ENCODE measurements at regions not wholly inside any gene's neighbourhood (a gene's known extent, or its start where the extent isn't known, plus 50 kb on each side); places are given as distances from the start of the nearest gene placed in this dataset.

DNA sequence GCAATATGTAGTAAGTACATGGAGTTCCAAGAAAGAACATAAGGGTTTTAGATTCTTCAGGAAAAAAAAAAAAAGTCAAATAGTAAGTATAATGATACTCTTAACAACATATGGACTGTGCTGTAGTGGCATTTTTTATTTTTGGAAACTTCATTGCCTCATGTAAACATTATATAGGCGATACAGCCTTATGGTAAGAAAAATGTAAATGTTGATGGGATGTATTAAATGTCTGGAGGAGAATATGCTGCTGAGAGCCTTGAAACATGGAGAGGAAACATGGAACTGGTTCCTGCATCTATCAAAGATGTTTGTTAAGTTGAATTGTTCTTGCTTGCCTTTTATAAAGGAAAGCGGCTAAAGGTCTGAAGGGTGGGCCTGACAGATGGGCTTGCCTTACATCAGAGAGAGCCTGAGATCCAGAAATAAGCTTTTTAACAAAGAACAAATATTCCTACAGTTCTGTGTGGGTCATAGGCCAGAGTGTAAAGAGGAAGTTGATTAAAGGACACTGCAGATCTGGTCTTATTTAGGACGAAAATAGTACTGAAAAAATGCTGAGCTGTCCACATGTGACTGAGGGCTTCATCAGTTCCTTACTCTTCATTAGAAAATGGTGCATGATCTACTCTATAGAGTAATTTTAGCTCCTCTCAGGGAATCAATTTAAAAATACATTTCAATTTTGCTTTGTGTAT lies 448.1 kb upstream of the DCN start:
- no peak overlapping the region for H3K4me3 ChIP-seq (ENCODE audit: low read depth, low read length)
- TF ChIP-seq CTCF (conservative IDR thresholded peaks at IDR 0.05; ENCODE audit: low read depth, low read length), result no peak
- DNase-seq (ENCODE audit: low read depth), result no peak

- DNase-seq (ENCODE audit: low read depth), result no peak
- H3K4me3 ChIP-seq (ENCODE audit: low read depth, low read length), result no peak overlapping the region
- no peak for TF ChIP-seq CTCF (conservative IDR thresholded peaks at IDR 0.05; ENCODE audit: low read depth, low read length)
Measured at GRCh38 chr12:91630083-91630482, 447.5 kb upstream of the DCN start.

DNA sequence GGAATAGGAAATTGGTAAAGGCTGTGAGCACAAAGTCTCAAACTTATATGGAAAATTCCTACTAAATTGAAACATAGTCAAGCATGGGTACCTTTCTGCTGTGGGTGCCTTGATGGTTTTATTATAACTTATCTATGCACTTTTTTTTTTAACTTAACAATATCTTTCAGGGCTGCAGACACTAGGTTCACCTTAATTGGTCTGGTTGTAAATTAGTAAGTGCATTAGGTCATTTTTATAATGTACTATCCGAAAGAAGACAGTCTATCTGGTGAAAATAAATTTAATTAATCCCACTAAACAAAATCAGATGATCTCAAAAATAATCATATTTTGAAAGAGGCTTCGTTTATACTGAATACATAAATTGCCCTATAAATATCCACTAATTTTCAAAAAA lies 446.8 kb upstream of the DCN start:
- no peak for DNase-seq (ENCODE audit: low read depth)
- TF ChIP-seq CTCF (conservative IDR thresholded peaks at IDR 0.05; ENCODE audit: low read depth, low read length), result no peak
- H3K4me3 ChIP-seq (ENCODE audit: low read depth, low read length), result no peak overlapping the region

GRCh38 chr12:91628656-91629055 lies 446.0 kb upstream of the DCN start:
- no peak for TF ChIP-seq CTCF (conservative IDR thresholded peaks at IDR 0.05; ENCODE audit: low read depth, low read length)
- no peak for DNase-seq (ENCODE audit: low read depth)
- H3K4me3 ChIP-seq (ENCODE audit: low read depth, low read length), result no peak overlapping the region

- no peak for DNase-seq (ENCODE audit: low read depth)
- no peak for TF ChIP-seq CTCF (conservative IDR thresholded peaks at IDR 0.05; ENCODE audit: low read depth, low read length)
- H3K4me3 ChIP-seq (ENCODE audit: low read depth, low read length), result no peak overlapping the region
Measured at GRCh38 chr12:91627225-91627624, 444.6 kb upstream of the DCN start.

GRCh38 chr12:91622981-91623380 lies 440.4 kb upstream of the DCN start:
- TF ChIP-seq CTCF (conservative IDR thresholded peaks at IDR 0.05; ENCODE audit: low read depth, low read length), result no peak

GRCh38 chr12:91622037-91622436 lies 439.4 kb upstream of the DCN start:
- no peak for TF ChIP-seq CTCF (conservative IDR thresholded peaks at IDR 0.05; ENCODE audit: low read depth, low read length)
- no peak overlapping the region for H3K4me3 ChIP-seq (ENCODE audit: low read depth, low read length)
- DNase-seq (ENCODE audit: low read depth), result no peak

More at GRCh38 chr12:91622981-91623380, 440.4 kb upstream of the DCN start:
- no peak overlapping the region for H3K4me3 ChIP-seq (ENCODE audit: low read depth, low read length)
- no peak for DNase-seq (ENCODE audit: low read depth)

Measured in choroid plexus epithelial cell (primary cell).